ENCODE measurements at regions not wholly inside any gene's neighbourhood (a gene's known extent, or its start where the extent isn't known, plus 50 kb on each side); places are given as distances from the start of the nearest gene placed in this dataset.
A peak's percentile ranks its signal among the peaks of the same experiment; 100 is the strongest.

GRCh38 chr1:235045034-235045690 lies 83.5 kb downstream of the TOMM20 start (continued):
- TF ChIP-seq SMARCA5 (IDR thresholded peaks at IDR 0.05): no peak
- TF ChIP-seq MAFG (tag; conservative IDR thresholded peaks at IDR 0.05): no peak
- TF ChIP-seq ZEB2 (IDR thresholded peaks at IDR 0.05): peak; percentile 76
- TF ChIP-seq GABPB1 (CRISPR knock-in tag; IDR thresholded peaks at IDR 0.05): no peak
- TF ChIP-seq SMARCE1 (IDR thresholded peaks at IDR 0.05): peak; percentile 24; the same call in 1 of the 2 replicates
- no peak for TF ChIP-seq MAFF (IDR thresholded peaks at IDR 0.05; ENCODE audit: low read length)
- no peak; the same call in 1 of the 2 replicates for TF ChIP-seq DPF2 (IDR thresholded peaks at IDR 0.05)
- TF ChIP-seq, protein P1, sequence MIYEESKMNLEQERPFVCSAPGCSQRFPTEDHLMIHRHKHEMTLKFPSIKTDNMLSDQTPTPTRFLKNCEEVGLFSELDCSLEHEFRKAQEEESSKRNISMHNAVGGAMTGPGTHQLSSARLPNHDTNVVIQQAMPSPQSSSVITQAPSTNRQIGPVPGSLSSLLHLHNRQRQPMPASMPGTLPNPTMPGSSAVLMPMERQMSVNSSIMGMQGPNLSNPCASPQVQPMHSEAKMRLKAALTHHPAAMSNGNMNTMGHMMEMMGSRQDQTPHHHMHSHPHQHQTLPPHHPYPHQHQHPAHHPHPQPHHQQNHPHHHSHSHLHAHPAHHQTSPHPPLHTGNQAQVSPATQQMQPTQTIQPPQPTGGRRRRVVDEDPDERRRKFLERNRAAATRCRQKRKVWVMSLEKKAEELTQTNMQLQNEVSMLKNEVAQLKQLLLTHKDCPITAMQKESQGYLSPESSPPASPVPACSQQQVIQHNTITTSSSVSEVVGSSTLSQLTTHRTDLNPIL (CRISPR knock-in tag; IDR thresholded peaks at IDR 0.05): no peak
- TF ChIP-seq TFAP4 (CRISPR knock-in tag; IDR thresholded peaks at IDR 0.05; ENCODE audit: borderline replicate concordance): no peak
- TF ChIP-seq TAF1 (IDR thresholded peaks at IDR 0.05; ENCODE audit: control insufficient read depth, extremely low read depth, insufficient read depth, low read length, severe bottlenecking): no peak
- TF ChIP-seq ZNF551 (CRISPR knock-in tag; IDR thresholded peaks at IDR 0.05): no peak
- TF ChIP-seq POU5F1 (IDR thresholded peaks at IDR 0.05; ENCODE audit: borderline replicate concordance, low read depth, low read length, partially characterized antibody): no peak
- peak; percentile 88 for TF ChIP-seq TEAD4 (IDR thresholded peaks at IDR 0.05; ENCODE audit: low read length)
- TF ChIP-seq TEAD4 (CRISPR knock-in tag; IDR thresholded peaks at IDR 0.05; ENCODE audit: borderline replicate concordance): no peak
- no peak for TF ChIP-seq ZBTB17 (CRISPR knock-in tag; IDR thresholded peaks at IDR 0.05)
- no peak for TF ChIP-seq CREB1 (IDR thresholded peaks at IDR 0.05)
- TF ChIP-seq CREB1 (CRISPR knock-in tag; IDR thresholded peaks at IDR 0.05): no peak
- no peak for TF ChIP-seq RBBP5 (IDR thresholded peaks at IDR 0.05; ENCODE audit: borderline replicate concordance, insufficient read depth, low read length, poor library complexity, severe bottlenecking)
- TF ChIP-seq DDX20 (tag; IDR thresholded peaks at IDR 0.05; ENCODE audit: low read depth): no peak
- no peak for TF ChIP-seq MECOM (CRISPR knock-in tag; IDR thresholded peaks at IDR 0.05)
- TF ChIP-seq BACH1 (tag; IDR thresholded peaks at IDR 0.05): no peak
- 0 out of 2 replicates have a peak, but pooled peaks have one; percentile 17 for TF ChIP-seq NR4A1 (CRISPR knock-in tag; IDR thresholded peaks at IDR 0.05)
- no peak for TF ChIP-seq NR4A1 (tag; IDR thresholded peaks at IDR 0.05)
- TF ChIP-seq HDAC3 (IDR thresholded peaks at IDR 0.05; ENCODE audit: borderline replicate concordance, partially characterized antibody): no peak
- TF ChIP-seq FUS (optimal IDR thresholded peaks at IDR 0.05; ENCODE audit: low read depth, low read length): no peak
- no peak for TF ChIP-seq NR2F6 (CRISPR knock-in tag; IDR thresholded peaks at IDR 0.05)
- TF ChIP-seq ARID2 (IDR thresholded peaks at IDR 0.05): no peak
- no peak for TF ChIP-seq NRF1 (conservative IDR thresholded peaks at IDR 0.05 in 1 of 2, IDR thresholded peaks at IDR 0.05 in 1 of 2)
- TF ChIP-seq CTBP1 (IDR thresholded peaks at IDR 0.05; ENCODE audit: borderline replicate concordance): peak; percentile 94
- TF ChIP-seq ZNF232 (CRISPR knock-in tag; IDR thresholded peaks at IDR 0.05): no peak
- no peak for TF ChIP-seq ZFP36 (IDR thresholded peaks at IDR 0.05; ENCODE audit: low read depth, low read length, partially characterized antibody)
- TF ChIP-seq ZNF384 (IDR thresholded peaks at IDR 0.05; ENCODE audit: low read depth, low read length): no peak
- TF ChIP-seq ZNF354B (CRISPR knock-in tag; IDR thresholded peaks at IDR 0.05): no peak

Measured in K562 (cell line).